GM23338 (cell line): ENCODE measurements at regions not wholly inside any gene's neighbourhood (a gene's known extent, or its start where the extent isn't known, plus 50 kb on each side); places are given as distances from the start of the nearest gene placed in this dataset.

Experiments used
- ATAC-seq: fragments of 200-7000 bp; cut with Tn5 transposase; 3 replicates; pipeline ENCODE4 v1.9.1; 2020
- DNase-seq: peaks from one replicate; pipeline ENCODE4 v3.0.0-alpha.2; 2015; ENCODE audit warnings: low spot score
- H2AFZ ChIP-seq: fragments of 200-600 bp; sonication (generic); 2 replicates; pipeline ENCODE4 v1.8.0; 2016; ENCODE audit warnings: antibody characterized with exemption, mild to moderate bottlenecking, moderate library complexity
- H3F3A ChIP-seq: fragments of 200-600 bp; sonication (generic); replicated peaks from 2 replicates; pipeline ENCODE4 v1.8.0; 2017; ENCODE audit warnings: antibody characterized with exemption, mixed run types, low read depth
- H3K27ac ChIP-seq: fragments of 200-600 bp; sonication (generic); 2 replicates; pipeline ENCODE4 v1.6.1; 2016; ENCODE audit warnings: low read depth
- H3K27me3 ChIP-seq: fragments of 200-600 bp; sonication (generic); 2 replicates; pipeline ENCODE4 v1.8.0; 2016; ENCODE audit warnings: mild to moderate bottlenecking, mixed run types, moderate library complexity; ENCODE audit not compliant: insufficient read depth
- H3K36me3 ChIP-seq: fragments of 200-600 bp; sonication (generic); 2 replicates; pipeline ENCODE4 v1.8.0; 2016; ENCODE audit warnings: mild to moderate bottlenecking; ENCODE audit not compliant: insufficient read depth
- H3K4me1 ChIP-seq: fragments of 200-600 bp; sonication (generic); 2 replicates; pipeline ENCODE4 v1.8.0; 2016; ENCODE audit warnings: mild to moderate bottlenecking, moderate library complexity; ENCODE audit not compliant: insufficient read depth
- H3K4me2 ChIP-seq: fragments of 200-600 bp; sonication (generic); 2 replicates; pipeline ENCODE4 v1.7.1; 2017; ENCODE audit warnings: mixed run types
- H3K4me3 ChIP-seq: fragments of 200-600 bp; sonication (generic); 2 replicates; pipeline ENCODE4 v1.6.1; 2016; ENCODE audit warnings: mixed run types
- H3K79me2 ChIP-seq: fragments of 200-600 bp; sonication (generic); replicated peaks from 2 replicates; pipeline ENCODE4 v1.8.0; 2017; ENCODE audit warnings: mild to moderate bottlenecking; ENCODE audit not compliant: insufficient read depth
- H3K9me2 ChIP-seq: fragments of 200-600 bp; sonication (generic); 2 replicates; pipeline ENCODE4 v1.8.0; 2017; ENCODE audit not compliant: insufficient read depth
- H4K20me1 ChIP-seq: fragments of 200-600 bp; sonication (generic); replicated peaks from 2 replicates; pipeline ENCODE4 v1.8.0; 2017; ENCODE audit warnings: mild to moderate bottlenecking; ENCODE audit not compliant: insufficient read depth
- H3K27ac Mint-ChIP-seq: 2 replicates; pipeline ENCODE4 v1.8.0; 2020; ENCODE audit warnings: inconsistent platforms, mild to moderate bottlenecking, moderate library complexity, mixed read lengths
- H3K27me3 Mint-ChIP-seq: 3 replicates; pipeline ENCODE4 v1.8.0; 2022; ENCODE audit warnings: low read depth, mild to moderate bottlenecking, moderate library complexity, mixed read lengths, inconsistent platforms; ENCODE audit not compliant: insufficient read depth, poor library complexity
- H3K36me3 Mint-ChIP-seq: 3 replicates; pipeline ENCODE4 v1.8.0; 2021; ENCODE audit warnings: low read depth, mild to moderate bottlenecking, inconsistent platforms, moderate library complexity, mixed read lengths
- H3K4me1 Mint-ChIP-seq: 3 replicates; pipeline ENCODE4 v1.8.0; 2020; ENCODE audit warnings: mild to moderate bottlenecking, inconsistent platforms, mixed read lengths
- H3K4me3 Mint-ChIP-seq: 3 replicates; pipeline ENCODE4 v1.8.0; 2021; ENCODE audit warnings: moderate library complexity, mild to moderate bottlenecking, inconsistent platforms, mixed read lengths
- H3K9me3 Mint-ChIP-seq: 3 replicates; pipeline ENCODE4 v1.8.0; 2020; ENCODE audit warnings: moderate library complexity, mild to moderate bottlenecking, inconsistent platforms, mixed read lengths
- TF ChIP-seq, protein P1 (sequence below), 2 experiments: fragments of 200-600 bp in 1 of 2; sonication (generic) in 1 of 2; conservative IDR thresholded peaks; 2 replicates each; pipeline versions ENCODE4 v1.5.1 to v1.6.1; 2016 to 2017; ENCODE audit warnings: antibody characterized with exemption in 2 of 2, low read depth in 2 of 2, mild to moderate bottlenecking in 2 of 2, moderate library complexity in 1 of 2
- TF ChIP-seq, protein P2 (sequence below): fragments of 250-450 bp; sonication (Bioruptor Pico); IDR thresholded peaks from 2 replicates; pipeline ENCODE4 v1.5.0; 2020; ENCODE audit warnings: mild to moderate bottlenecking, moderate library complexity

DNA sequence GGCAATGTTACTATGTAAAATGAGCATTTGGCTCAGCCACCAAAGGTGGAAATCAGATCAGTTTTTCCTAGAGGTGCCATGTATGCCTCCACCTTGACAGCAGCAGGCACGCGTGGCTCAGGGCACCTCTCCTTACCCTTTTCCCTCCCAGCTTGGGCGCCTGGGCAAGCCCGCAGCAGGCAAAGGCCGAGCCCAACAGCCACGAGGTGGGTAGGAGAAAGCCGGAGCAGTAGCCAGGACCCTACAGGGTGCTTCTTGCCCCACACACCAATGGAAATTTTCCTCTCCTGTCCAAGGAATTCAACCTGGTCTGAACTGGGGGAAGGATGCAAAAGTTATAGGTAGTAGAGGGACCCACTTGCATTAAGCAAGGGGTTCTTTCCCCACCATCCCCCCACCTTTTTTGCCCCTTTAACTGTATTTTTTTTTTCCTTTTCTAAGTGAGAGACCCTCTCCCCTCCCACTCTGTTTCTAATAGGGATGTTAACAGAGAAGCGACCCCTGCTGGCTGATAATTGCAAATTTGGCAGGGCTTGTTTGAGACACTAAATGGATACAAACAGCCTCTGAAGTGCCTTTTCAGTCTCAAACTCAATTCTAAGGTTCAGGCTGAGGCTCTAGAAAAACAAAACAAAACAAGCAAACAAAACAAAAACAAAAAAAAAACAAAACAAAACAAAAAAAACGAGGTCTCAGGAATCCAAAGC, 895.1 kb downstream of the PCDH18 start:
- no peak overlapping the region for H3K4me3 Mint-ChIP-seq
- Histone ChIP-seq H3K27ac (no peak overlapping the region), H3K4me2 (no peak overlapping the region), H3K4me1 (peaks cover 6% of the 10 kb centered on the region), H3K9me2 (no peaks in the 10 kb centered on the region), H3K79me2 (no peaks in the 10 kb centered on the region), H3K27me3 (no peaks in the 10 kb centered on the region), H2AFZ (peak overlapping the region; percentile 91), H3F3A (no peaks in the 10 kb centered on the region), H3K36me3 (no peaks in the 10 kb centered on the region), H3K4me3 (no peak overlapping the region), H4K20me1 (no peaks in the 10 kb centered on the region)
- ATAC-seq (peak; percentile 90), DNase-seq (peak; percentile 83)
- peaks cover 4% of the 10 kb centered on the region; the same call in 2 of the 3 replicates for H3K4me1 Mint-ChIP-seq
- H3K27me3 Mint-ChIP-seq = peaks cover 1% of the 10 kb centered on the region
- TF ChIP-seq, protein P1, sequence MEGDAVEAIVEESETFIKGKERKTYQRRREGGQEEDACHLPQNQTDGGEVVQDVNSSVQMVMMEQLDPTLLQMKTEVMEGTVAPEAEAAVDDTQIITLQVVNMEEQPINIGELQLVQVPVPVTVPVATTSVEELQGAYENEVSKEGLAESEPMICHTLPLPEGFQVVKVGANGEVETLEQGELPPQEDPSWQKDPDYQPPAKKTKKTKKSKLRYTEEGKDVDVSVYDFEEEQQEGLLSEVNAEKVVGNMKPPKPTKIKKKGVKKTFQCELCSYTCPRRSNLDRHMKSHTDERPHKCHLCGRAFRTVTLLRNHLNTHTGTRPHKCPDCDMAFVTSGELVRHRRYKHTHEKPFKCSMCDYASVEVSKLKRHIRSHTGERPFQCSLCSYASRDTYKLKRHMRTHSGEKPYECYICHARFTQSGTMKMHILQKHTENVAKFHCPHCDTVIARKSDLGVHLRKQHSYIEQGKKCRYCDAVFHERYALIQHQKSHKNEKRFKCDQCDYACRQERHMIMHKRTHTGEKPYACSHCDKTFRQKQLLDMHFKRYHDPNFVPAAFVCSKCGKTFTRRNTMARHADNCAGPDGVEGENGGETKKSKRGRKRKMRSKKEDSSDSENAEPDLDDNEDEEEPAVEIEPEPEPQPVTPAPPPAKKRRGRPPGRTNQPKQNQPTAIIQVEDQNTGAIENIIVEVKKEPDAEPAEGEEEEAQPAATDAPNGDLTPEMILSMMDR (conservative IDR thresholded peaks at IDR 0.05; ENCODE audit: low read depth in 2 of 2) = peak; percentile 73 to 92
- TF ChIP-seq, protein P2, sequence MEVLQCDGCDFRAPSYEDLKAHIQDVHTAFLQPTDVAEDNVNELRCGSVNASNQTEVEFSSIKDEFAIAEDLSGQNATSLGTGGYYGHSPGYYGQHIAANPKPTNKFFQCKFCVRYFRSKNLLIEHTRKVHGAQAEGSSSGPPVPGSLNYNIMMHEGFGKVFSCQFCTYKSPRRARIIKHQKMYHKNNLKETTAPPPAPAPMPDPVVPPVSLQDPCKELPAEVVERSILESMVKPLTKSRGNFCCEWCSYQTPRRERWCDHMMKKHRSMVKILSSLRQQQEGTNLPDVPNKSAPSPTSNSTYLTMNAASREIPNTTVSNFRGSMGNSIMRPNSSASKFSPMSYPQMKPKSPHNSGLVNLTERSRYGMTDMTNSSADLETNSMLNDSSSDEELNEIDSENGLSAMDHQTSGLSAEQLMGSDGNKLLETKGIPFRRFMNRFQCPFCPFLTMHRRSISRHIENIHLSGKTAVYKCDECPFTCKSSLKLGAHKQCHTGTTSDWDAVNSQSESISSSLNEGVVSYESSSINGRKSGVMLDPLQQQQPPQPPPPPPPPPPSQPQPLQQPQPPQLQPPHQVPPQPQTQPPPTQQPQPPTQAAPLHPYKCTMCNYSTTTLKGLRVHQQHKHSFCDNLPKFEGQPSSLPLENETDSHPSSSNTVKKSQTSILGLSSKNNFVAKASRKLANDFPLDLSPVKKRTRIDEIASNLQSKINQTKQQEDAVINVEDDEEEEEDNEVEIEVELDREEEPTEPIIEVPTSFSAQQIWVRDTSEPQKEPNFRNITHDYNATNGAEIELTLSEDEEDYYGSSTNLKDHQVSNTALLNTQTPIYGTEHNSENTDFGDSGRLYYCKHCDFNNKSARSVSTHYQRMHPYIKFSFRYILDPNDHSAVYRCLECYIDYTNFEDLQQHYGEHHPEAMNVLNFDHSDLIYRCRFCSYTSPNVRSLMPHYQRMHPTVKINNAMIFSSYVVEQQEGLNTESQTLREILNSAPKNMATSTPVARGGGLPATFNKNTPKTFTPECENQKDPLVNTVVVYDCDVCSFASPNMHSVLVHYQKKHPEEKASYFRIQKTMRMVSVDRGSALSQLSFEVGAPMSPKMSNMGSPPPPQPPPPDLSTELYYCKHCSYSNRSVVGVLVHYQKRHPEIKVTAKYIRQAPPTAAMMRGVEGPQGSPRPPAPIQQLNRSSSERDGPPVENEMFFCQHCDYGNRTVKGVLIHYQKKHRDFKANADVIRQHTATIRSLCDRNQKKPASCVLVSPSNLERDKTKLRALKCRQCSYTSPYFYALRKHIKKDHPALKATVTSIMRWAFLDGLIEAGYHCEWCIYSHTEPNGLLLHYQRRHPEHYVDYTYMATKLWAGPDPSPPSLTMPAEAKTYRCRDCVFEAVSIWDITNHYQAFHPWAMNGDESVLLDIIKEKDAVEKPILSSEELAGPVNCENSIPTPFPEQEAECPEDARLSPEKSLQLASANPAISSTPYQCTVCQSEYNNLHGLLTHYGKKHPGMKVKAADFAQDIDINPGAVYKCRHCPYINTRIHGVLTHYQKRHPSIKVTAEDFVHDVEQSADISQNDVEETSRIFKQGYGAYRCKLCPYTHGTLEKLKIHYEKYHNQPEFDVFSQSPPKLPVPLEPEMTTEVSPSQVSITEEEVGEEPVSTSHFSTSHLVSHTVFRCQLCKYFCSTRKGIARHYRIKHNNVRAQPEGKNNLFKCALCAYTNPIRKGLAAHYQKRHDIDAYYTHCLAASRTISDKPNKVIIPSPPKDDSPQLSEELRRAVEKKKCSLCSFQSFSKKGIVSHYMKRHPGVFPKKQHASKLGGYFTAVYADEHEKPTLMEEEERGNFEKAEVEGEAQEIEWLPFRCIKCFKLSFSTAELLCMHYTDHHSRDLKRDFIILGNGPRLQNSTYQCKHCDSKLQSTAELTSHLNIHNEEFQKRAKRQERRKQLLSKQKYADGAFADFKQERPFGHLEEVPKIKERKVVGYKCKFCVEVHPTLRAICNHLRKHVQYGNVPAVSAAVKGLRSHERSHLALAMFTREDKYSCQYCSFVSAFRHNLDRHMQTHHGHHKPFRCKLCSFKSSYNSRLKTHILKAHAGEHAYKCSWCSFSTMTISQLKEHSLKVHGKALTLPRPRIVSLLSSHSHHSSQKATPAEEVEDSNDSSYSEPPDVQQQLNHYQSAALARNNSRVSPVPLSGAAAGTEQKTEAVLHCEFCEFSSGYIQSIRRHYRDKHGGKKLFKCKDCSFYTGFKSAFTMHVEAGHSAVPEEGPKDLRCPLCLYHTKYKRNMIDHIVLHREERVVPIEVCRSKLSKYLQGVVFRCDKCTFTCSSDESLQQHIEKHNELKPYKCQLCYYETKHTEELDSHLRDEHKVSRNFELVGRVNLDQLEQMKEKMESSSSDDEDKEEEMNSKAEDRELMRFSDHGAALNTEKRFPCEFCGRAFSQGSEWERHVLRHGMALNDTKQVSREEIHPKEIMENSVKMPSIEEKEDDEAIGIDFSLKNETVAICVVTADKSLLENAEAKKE (CRISPR knock-in tag) = no peak
- no peak overlapping the region for H3K27ac Mint-ChIP-seq
- H3K36me3 Mint-ChIP-seq = 0 out of 3 replicates have a peak, but pooled peaks cover 2% of the 10 kb centered on the region
- no peaks in the 10 kb centered on the region; the same call in 2 of the 3 replicates for H3K9me3 Mint-ChIP-seq
